ENCODE measurements at regions not wholly inside any gene's neighbourhood (a gene's known extent, or its start where the extent isn't known, plus 50 kb on each side); places are given as distances from the start of the nearest gene placed in this dataset.

- TF ChIP-seq POLR2AphosphoS5 (IDR thresholded peaks at IDR 0.05; ENCODE audit: low read depth, low read length): no peak
- TF ChIP-seq SIN3A (IDR thresholded peaks at IDR 0.05; ENCODE audit: borderline replicate concordance, insufficient read depth, low read length): no peak
- TF ChIP-seq FOXP2 (optimal IDR thresholded peaks at IDR 0.05; ENCODE audit: borderline replicate concordance, extremely low read depth, extremely low read length, insufficient read depth): no peak
- TF ChIP-seq, protein P1, sequence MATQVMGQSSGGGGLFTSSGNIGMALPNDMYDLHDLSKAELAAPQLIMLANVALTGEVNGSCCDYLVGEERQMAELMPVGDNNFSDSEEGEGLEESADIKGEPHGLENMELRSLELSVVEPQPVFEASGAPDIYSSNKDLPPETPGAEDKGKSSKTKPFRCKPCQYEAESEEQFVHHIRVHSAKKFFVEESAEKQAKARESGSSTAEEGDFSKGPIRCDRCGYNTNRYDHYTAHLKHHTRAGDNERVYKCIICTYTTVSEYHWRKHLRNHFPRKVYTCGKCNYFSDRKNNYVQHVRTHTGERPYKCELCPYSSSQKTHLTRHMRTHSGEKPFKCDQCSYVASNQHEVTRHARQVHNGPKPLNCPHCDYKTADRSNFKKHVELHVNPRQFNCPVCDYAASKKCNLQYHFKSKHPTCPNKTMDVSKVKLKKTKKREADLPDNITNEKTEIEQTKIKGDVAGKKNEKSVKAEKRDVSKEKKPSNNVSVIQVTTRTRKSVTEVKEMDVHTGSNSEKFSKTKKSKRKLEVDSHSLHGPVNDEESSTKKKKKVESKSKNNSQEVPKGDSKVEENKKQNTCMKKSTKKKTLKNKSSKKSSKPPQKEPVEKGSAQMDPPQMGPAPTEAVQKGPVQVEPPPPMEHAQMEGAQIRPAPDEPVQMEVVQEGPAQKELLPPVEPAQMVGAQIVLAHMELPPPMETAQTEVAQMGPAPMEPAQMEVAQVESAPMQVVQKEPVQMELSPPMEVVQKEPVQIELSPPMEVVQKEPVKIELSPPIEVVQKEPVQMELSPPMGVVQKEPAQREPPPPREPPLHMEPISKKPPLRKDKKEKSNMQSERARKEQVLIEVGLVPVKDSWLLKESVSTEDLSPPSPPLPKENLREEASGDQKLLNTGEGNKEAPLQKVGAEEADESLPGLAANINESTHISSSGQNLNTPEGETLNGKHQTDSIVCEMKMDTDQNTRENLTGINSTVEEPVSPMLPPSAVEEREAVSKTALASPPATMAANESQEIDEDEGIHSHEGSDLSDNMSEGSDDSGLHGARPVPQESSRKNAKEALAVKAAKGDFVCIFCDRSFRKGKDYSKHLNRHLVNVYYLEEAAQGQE (IDR thresholded peaks at IDR 0.05; ENCODE audit: insufficient read depth in 1 of 2, low read depth in 2 of 2, low read length in 2 of 2): no peak
- no peak for TF ChIP-seq TAF1 (IDR thresholded peaks at IDR 0.05; ENCODE audit: borderline replicate concordance, insufficient read depth, low read length)
These were observed 85.2 kb downstream of the SPRY4 start for GRCh38 chr5:142239394-142240159.

DNA sequence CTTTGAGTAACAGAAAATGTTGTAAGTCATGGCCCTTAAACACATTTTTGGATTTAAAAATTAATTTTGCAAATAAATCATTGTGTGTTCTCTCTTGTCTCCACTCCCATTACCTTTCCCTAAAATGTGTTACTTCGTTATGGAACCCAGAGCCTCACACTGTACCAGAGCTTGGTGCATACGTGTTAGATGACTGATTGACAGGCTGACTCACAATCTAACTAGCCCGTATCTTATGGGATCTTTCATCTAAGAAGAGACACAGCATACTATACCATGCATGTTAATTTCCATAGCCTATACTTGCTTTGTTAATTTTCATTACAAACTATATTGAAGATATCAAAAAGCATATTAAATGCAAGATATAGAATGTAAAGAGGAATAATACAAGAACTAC, 87.1 kb downstream of the SPRY4 start:
- no peak for TF ChIP-seq TAF1 (IDR thresholded peaks at IDR 0.05; ENCODE audit: borderline replicate concordance, insufficient read depth, low read length)
- no peak for TF ChIP-seq SIN3A (IDR thresholded peaks at IDR 0.05; ENCODE audit: borderline replicate concordance, insufficient read depth, low read length)
- TF ChIP-seq, protein P1 (IDR thresholded peaks at IDR 0.05; ENCODE audit: insufficient read depth in 1 of 2, low read depth in 2 of 2, low read length in 2 of 2): no peak
- TF ChIP-seq POLR2AphosphoS5 (IDR thresholded peaks at IDR 0.05; ENCODE audit: low read depth, low read length): no peak
- no peak for TF ChIP-seq FOXP2 (optimal IDR thresholded peaks at IDR 0.05; ENCODE audit: borderline replicate concordance, extremely low read depth, extremely low read length, insufficient read depth)

- TF ChIP-seq FOXP2 (optimal IDR thresholded peaks at IDR 0.05; ENCODE audit: borderline replicate concordance, extremely low read depth, extremely low read length, insufficient read depth) (no peak), TAF1 (IDR thresholded peaks at IDR 0.05; ENCODE audit: borderline replicate concordance, insufficient read depth, low read length) (no peak), POLR2AphosphoS5 (IDR thresholded peaks at IDR 0.05; ENCODE audit: low read depth, low read length) (no peak), SIN3A (IDR thresholded peaks at IDR 0.05; ENCODE audit: borderline replicate concordance, insufficient read depth, low read length) (no peak)
- TF ChIP-seq, protein P1 (IDR thresholded peaks at IDR 0.05; ENCODE audit: insufficient read depth in 1 of 2, low read depth in 2 of 2, low read length in 2 of 2): no peak
These were observed 88.8 kb downstream of the SPRY4 start for GRCh38 chr5:142235870-142236672.

GRCh38 chr5:142235050-142235797, 89.6 kb downstream of the SPRY4 start:
- TF ChIP-seq FOXP2 (optimal IDR thresholded peaks at IDR 0.05; ENCODE audit: borderline replicate concordance, extremely low read depth, extremely low read length, insufficient read depth) (no peak), TAF1 (IDR thresholded peaks at IDR 0.05; ENCODE audit: borderline replicate concordance, insufficient read depth, low read length) (no peak), SIN3A (IDR thresholded peaks at IDR 0.05; ENCODE audit: borderline replicate concordance, insufficient read depth, low read length) (no peak), POLR2AphosphoS5 (IDR thresholded peaks at IDR 0.05; ENCODE audit: low read depth, low read length) (no peak)
- TF ChIP-seq, protein P1 (IDR thresholded peaks at IDR 0.05; ENCODE audit: insufficient read depth in 1 of 2, low read depth in 2 of 2, low read length in 2 of 2): no peak
